Stimulated activated naive B cell treated with anti-CD40 and anti-IgM and Interleukin-4, amounts not matched to agents 10 μg/mL and 1 μg/mL and 100 μg/mL, for 72 hours (primary cell): ENCODE measurements at regions not wholly inside any gene's neighbourhood (a gene's known extent, or its start where the extent isn't known, plus 50 kb on each side); places are given as distances from the start of the nearest gene placed in this dataset.

ENCODE experiments used
- ATAC-seq, 2 donors: fragments of 150-1000 bp; cut with Tn5 transposase; replicated peaks; 2 replicates each; pipeline ENCODE4 v1.10.0; 2021; ENCODE audit warnings: moderate library complexity in 1 of 2
- DNase-seq: peaks from one replicate; pipeline ENCODE4 v3.0.0; 2021
- H3K27ac Mint-ChIP-seq: one replicate; pipeline ENCODE4 v1.8.0; 2022; ENCODE audit warnings: mild to moderate bottlenecking, mixed read lengths
- H3K27me3 Mint-ChIP-seq, 2 donors: one replicate each; pipeline ENCODE4 v1.8.0; 2022; ENCODE audit warnings: mixed read lengths in 2 of 2
- H3K36me3 Mint-ChIP-seq, 2 donors: one replicate each; pipeline ENCODE4 v1.8.0; 2022; ENCODE audit warnings: mixed read lengths in 2 of 2, mild to moderate bottlenecking in 1 of 2
- H3K4me1 Mint-ChIP-seq, 2 donors: one replicate each; pipeline ENCODE4 v1.8.0; 2022; ENCODE audit warnings: mixed read lengths in 2 of 2, mild to moderate bottlenecking in 1 of 2
- H3K4me3 Mint-ChIP-seq, 2 donors: one replicate each; pipeline ENCODE4 v1.8.0; 2022; ENCODE audit warnings: mild to moderate bottlenecking in 2 of 2, mixed read lengths in 2 of 2, moderate library complexity in 1 of 2
- H3K9me3 Mint-ChIP-seq, 2 donors: one replicate each; pipeline ENCODE4 v1.8.0; 2022; ENCODE audit warnings: mixed read lengths in 2 of 2, mild to moderate bottlenecking in 1 of 2

- H3K27me3 Mint-ChIP-seq: peaks cover 0 to under 1% of the 10 kb centered on the region in 2 donors
- H3K27ac Mint-ChIP-seq: peak overlapping the region; percentile 79
- peak overlapping the region; percentile 55 to 59 for H3K4me3 Mint-ChIP-seq
- H3K36me3 Mint-ChIP-seq: no peaks in the 10 kb centered on the region
- H3K9me3 Mint-ChIP-seq: peaks cover 4 to 6% of the 10 kb centered on the region in 2 donors
- ATAC-seq (peak; percentile 48 to 55), DNase-seq (no peak)
- peaks cover 7 to 10% of the 10 kb centered on the region in 2 donors for H3K4me1 Mint-ChIP-seq
Measured at GRCh38 chr1:229753764-229754551, 127.9 kb downstream of the URB2 start.

GRCh38 chr1:229756666-229757065 lies 130.6 kb downstream of the URB2 start:
- no peak for ATAC-seq
- no peak overlapping the region for H3K27ac Mint-ChIP-seq
- peaks cover 7 to 10% of the 10 kb centered on the region in 2 donors for H3K4me1 Mint-ChIP-seq
- no peak overlapping the region for H3K4me3 Mint-ChIP-seq
- no peak for DNase-seq
- peaks cover 4 to 6% of the 10 kb centered on the region in 2 donors for H3K9me3 Mint-ChIP-seq
- no peaks in the 10 kb centered on the region for H3K36me3 Mint-ChIP-seq
- no peaks in the 10 kb centered on the region for H3K27me3 Mint-ChIP-seq

- Mint-ChIP-seq H3K27me3 (no peaks in the 10 kb centered on the region), H3K27ac (no peak overlapping the region), H3K4me1 (peaks cover 7 to 10% of the 10 kb centered on the region in 2 donors), H3K4me3 (no peak overlapping the region), H3K36me3 (no peaks in the 10 kb centered on the region), H3K9me3 (peaks cover 4 to 6% of the 10 kb centered on the region in 2 donors)
- no peak for ATAC-seq
- DNase-seq: no peak
Measured at GRCh38 chr1:229757226-229757625, 131.2 kb downstream of the URB2 start.

- H3K4me1 Mint-ChIP-seq: peaks cover 7 to 10% of the 10 kb centered on the region in 2 donors
- ATAC-seq: no peak
- no peaks in the 10 kb centered on the region for H3K36me3 Mint-ChIP-seq
- H3K27ac Mint-ChIP-seq: no peak overlapping the region
- peaks cover 4 to 6% of the 10 kb centered on the region in 2 donors for H3K9me3 Mint-ChIP-seq
- H3K4me3 Mint-ChIP-seq: no peak overlapping the region
- no peaks in the 10 kb centered on the region for H3K27me3 Mint-ChIP-seq
- no peak for DNase-seq
Measured at GRCh38 chr1:229758101-229759036, 132.3 kb downstream of the URB2 start.

- DNase-seq (no peak), ATAC-seq (no peak)
- no peak overlapping the region for H3K27ac Mint-ChIP-seq
- no peaks in the 10 kb centered on the region for H3K36me3 Mint-ChIP-seq
- H3K4me1 Mint-ChIP-seq: peaks cover 4 to 6% of the 10 kb centered on the region in 2 donors
- no peak overlapping the region for H3K4me3 Mint-ChIP-seq
- H3K9me3 Mint-ChIP-seq: peaks cover 4 to 6% of the 10 kb centered on the region in 2 donors
- no peaks in the 10 kb centered on the region for H3K27me3 Mint-ChIP-seq
Measured at GRCh38 chr1:229759037-229759435, 133.0 kb downstream of the URB2 start.

- H3K4me3 Mint-ChIP-seq: no peak overlapping the region
- H3K4me1 Mint-ChIP-seq: peaks cover 0 to under 1% of the 10 kb centered on the region in 2 donors
- H3K27ac Mint-ChIP-seq: no peak overlapping the region
- H3K36me3 Mint-ChIP-seq: no peaks in the 10 kb centered on the region
- DNase-seq (no peak), ATAC-seq (no peak)
- no peaks in the 10 kb centered on the region for H3K27me3 Mint-ChIP-seq
- H3K9me3 Mint-ChIP-seq: peaks cover 4 to 6% of the 10 kb centered on the region in 2 donors
Measured at GRCh38 chr1:229759586-229759985, 133.5 kb downstream of the URB2 start.

- Mint-ChIP-seq H3K4me3 (no peak overlapping the region), H3K27ac (no peak overlapping the region), H3K36me3 (no peaks in the 10 kb centered on the region), H3K27me3 (no peaks in the 10 kb centered on the region), H3K9me3 (peaks cover 4 to 6% of the 10 kb centered on the region in 2 donors), H3K4me1 (no peaks in the 10 kb centered on the region)
- no peak for ATAC-seq
- DNase-seq: no peak
Measured at GRCh38 chr1:229760478-229760996, 134.5 kb downstream of the URB2 start.

GRCh38 chr1:229762891-229763290 lies 136.8 kb downstream of the URB2 start:
- no peaks in the 10 kb centered on the region for H3K27me3 Mint-ChIP-seq
- ATAC-seq: no peak
- DNase-seq: no peak

GRCh38 chr1:229768232-229768631 lies 142.2 kb downstream of the URB2 start:
- Mint-ChIP-seq H3K4me1 (no peaks in the 10 kb centered on the region), H3K27me3 (peaks cover 5 to 14% of the 10 kb centered on the region in 2 donors), H3K36me3 (no peaks in the 10 kb centered on the region), H3K4me3 (no peak overlapping the region), H3K27ac (no peak overlapping the region), H3K9me3 (no peaks in the 10 kb centered on the region)
- no peak for ATAC-seq
- no peak for DNase-seq

More at GRCh38 chr1:229762891-229763290, 136.8 kb downstream of the URB2 start:
- no peaks in the 10 kb centered on the region for H3K36me3 Mint-ChIP-seq
- H3K4me1 Mint-ChIP-seq: no peaks in the 10 kb centered on the region
- no peaks in the 10 kb centered on the region for H3K9me3 Mint-ChIP-seq
- H3K4me3 Mint-ChIP-seq: no peak overlapping the region
- no peak overlapping the region for H3K27ac Mint-ChIP-seq

- Mint-ChIP-seq H3K27me3 (peaks cover 5 to 19% of the 10 kb centered on the region in 2 donors), H3K36me3 (no peaks in the 10 kb centered on the region), H3K4me3 (no peak overlapping the region), H3K9me3 (no peaks in the 10 kb centered on the region), H3K4me1 (no peaks in the 10 kb centered on the region), H3K27ac (no peak overlapping the region)
- DNase-seq: no peak
- ATAC-seq: no peak
Measured at GRCh38 chr1:229769006-229769405, 143.0 kb downstream of the URB2 start.

GRCh38 chr1:229769809-229770208 lies 143.8 kb downstream of the URB2 start:
- ATAC-seq: no peak

GRCh38 chr1:229778794-229779193 lies 152.7 kb downstream of the URB2 start:
- no peak for ATAC-seq
- Mint-ChIP-seq H3K9me3 (peaks cover 0 to 3% of the 10 kb centered on the region in 2 donors), H3K27me3 (peaks cover 0 to 7% of the 10 kb centered on the region in 2 donors), H3K4me3 (no peak overlapping the region), H3K27ac (no peak overlapping the region), H3K4me1 (no peaks in the 10 kb centered on the region), H3K36me3 (no peaks in the 10 kb centered on the region)
- DNase-seq: no peak

More at GRCh38 chr1:229769809-229770208, 143.8 kb downstream of the URB2 start:
- no peak overlapping the region for H3K27ac Mint-ChIP-seq
- H3K4me3 Mint-ChIP-seq: no peak overlapping the region
- no peaks in the 10 kb centered on the region for H3K9me3 Mint-ChIP-seq
- no peaks in the 10 kb centered on the region for H3K4me1 Mint-ChIP-seq
- peaks cover 5 to 20% of the 10 kb centered on the region in 2 donors for H3K27me3 Mint-ChIP-seq
- H3K36me3 Mint-ChIP-seq: no peaks in the 10 kb centered on the region
- no peak for DNase-seq

- Mint-ChIP-seq H3K4me1 (no peaks in the 10 kb centered on the region), H3K27me3 (no peaks in the 10 kb centered on the region), H3K27ac (no peak overlapping the region), H3K4me3 (no peak overlapping the region), H3K36me3 (no peaks in the 10 kb centered on the region), H3K9me3 (peaks cover 0 to 3% of the 10 kb centered on the region in 2 donors)
- ATAC-seq (no peak), DNase-seq (no peak)
Measured at GRCh38 chr1:229781453-229781852, 155.4 kb downstream of the URB2 start.

- no peak overlapping the region for H3K27ac Mint-ChIP-seq
- no peak for ATAC-seq
- H3K4me1 Mint-ChIP-seq: no peaks in the 10 kb centered on the region
Measured at GRCh38 chr1:229782469-229782868, 156.4 kb downstream of the URB2 start.

More at GRCh38 chr1:229782469-229782868, 156.4 kb downstream of the URB2 start:
- no peak overlapping the region for H3K4me3 Mint-ChIP-seq
- H3K36me3 Mint-ChIP-seq: no peaks in the 10 kb centered on the region
- DNase-seq: no peak
- no peaks in the 10 kb centered on the region for H3K27me3 Mint-ChIP-seq
- peaks cover 0 to 5% of the 10 kb centered on the region in 2 donors for H3K9me3 Mint-ChIP-seq
